Spinal cord (tissue), 9 donors: ENCODE measurements at regions not wholly inside any gene's neighbourhood (a gene's known extent, or its start where the extent isn't known, plus 50 kb on each side); places are given as distances from the start of the nearest gene placed in this dataset.
"Not testable (repeated sequence)": the region's sequence is repeated elsewhere in the genome, so short reads cannot be mapped to it uniquely, and the experiment has no call there.

Experiments used
- DNase-seq, 6 donors: peaks; one replicate each; pipeline versions ENCODE4 v3.0.0 to v3.0.0-alpha.2; 2013 to 2015; ENCODE audit warnings: low spot score in 6 of 6, low read depth in 4 of 6
- H3K27ac ChIP-seq: one replicate; pipeline ENCODE4 v1.5.1; 2013; ENCODE audit warnings: low read depth, low read length, control low read depth
- H3K27me3 ChIP-seq: one replicate; pipeline ENCODE4 v1.6.1; 2013; ENCODE audit warnings: low read length; ENCODE audit not compliant: control insufficient read depth, insufficient read depth
- H3K36me3 ChIP-seq: one replicate; pipeline ENCODE4 v1.6.1; 2013; ENCODE audit warnings: low read length; ENCODE audit not compliant: control insufficient read depth, insufficient read depth
- H3K4me1 ChIP-seq: one replicate; pipeline ENCODE4 v1.6.1; 2013; ENCODE audit warnings: low read length; ENCODE audit not compliant: control insufficient read depth, insufficient read depth
- H3K4me3 ChIP-seq: one replicate; pipeline ENCODE4 v1.5.1; 2013; ENCODE audit warnings: low read depth, low read length, control low read depth
- H3K9me3 ChIP-seq: one replicate; pipeline ENCODE4 v1.6.1; 2013; ENCODE audit warnings: low read length; ENCODE audit not compliant: control insufficient read depth, insufficient read depth
- WGBS: methylation state at CpG from one replicate; pipeline ENCODE4 v1.1.5; 2013; ENCODE audit warnings: missing lambda C conversion rate; ENCODE audit not compliant: insufficient coverage; 5-methylcytosine and 5-hydroxymethylcytosine counted together
- donor health status: healthy.

DNA sequence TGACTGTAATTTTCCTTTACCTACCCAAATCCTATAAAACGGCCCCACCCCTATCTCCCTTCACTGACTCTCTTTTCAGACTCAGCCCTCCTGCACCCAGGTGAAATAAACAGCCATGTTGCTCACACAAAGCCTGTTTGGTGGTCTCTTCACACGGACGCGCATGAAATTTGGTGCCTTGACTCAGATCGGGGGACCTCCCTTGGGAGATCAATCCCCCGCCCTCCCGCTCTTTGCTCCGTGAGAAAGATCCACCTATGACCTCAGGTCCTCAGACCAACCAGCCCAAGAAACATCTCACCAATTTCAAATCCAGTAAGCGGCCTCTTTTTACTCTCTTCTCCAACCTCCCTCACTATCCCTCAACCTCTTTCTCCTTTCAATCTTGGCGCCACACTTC is 1344.7 kb upstream of the GOT2 start:
- H3K36me3 ChIP-seq, DNase-seq, H3K4me1 ChIP-seq, H3K27ac ChIP-seq, H3K27me3 ChIP-seq, H3K9me3 ChIP-seq, H3K4me3 ChIP-seq: not testable (repeated sequence)
- 100% methylated on average over 7 of the region's 10 CpGs for WGBS

DNA sequence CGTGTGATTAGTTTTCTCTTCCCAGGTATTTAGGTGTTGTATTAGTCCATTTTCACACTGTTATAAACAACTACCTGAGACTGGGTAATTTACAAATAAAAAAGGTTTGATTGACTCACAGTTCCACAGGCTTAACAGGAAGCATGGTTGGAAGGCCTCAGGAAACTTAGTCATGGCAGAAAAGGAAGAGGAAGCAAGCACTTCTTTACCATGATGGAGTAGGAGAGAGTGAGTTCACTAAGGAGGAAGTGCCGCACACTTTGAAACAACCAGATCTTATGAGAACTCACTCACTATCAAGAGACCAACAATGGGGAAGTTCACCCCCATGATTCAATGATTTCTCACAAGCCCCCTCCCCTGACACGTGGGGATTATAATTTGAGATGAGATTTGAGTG is 1343.7 kb upstream of the GOT2 start:
- Histone ChIP-seq H3K4me1 (no peaks in the 10 kb centered on the region), H3K9me3 (no peaks in the 10 kb centered on the region), H3K4me3 (no peak overlapping the region), H3K36me3 (no peaks in the 10 kb centered on the region), H3K27ac (no peak overlapping the region), H3K27me3 (no peaks in the 10 kb centered on the region)
- WGBS: no CpG with 5 or more reads among the region's 3 CpGs
- peak in 1 of 6 donors; percentile 0 for DNase-seq

DNA sequence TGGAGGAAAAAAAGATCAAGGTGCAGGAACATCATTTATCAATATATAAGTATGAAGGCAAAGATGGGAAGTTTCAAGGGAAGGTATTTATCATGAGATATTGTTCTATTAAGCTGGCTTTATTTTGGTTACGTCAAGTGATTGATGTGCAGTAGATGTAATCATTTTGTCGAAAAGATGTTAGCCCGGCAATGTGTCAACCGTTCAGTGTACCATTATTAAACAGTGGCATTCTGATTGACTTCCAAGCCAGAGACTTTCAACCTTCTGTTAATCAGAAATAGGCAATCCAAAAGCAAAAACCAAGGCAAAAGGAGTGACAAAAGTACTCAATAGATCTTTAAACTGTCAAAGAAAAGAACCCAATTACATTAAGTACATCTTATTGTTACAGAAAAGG is 1340.3 kb upstream of the GOT2 start:
- no peaks in the 10 kb centered on the region for H3K9me3 ChIP-seq
- no peak overlapping the region for H3K27ac ChIP-seq
- H3K4me3 ChIP-seq: no peak overlapping the region
- no peaks in the 10 kb centered on the region for H3K36me3 ChIP-seq
- 100% methylated on average over 4 of the region's 4 CpGs for WGBS
- no peaks in the 10 kb centered on the region for H3K27me3 ChIP-seq
- DNase-seq: peak in 1 of 6 donors; percentile 11
- H3K4me1 ChIP-seq: no peaks in the 10 kb centered on the region

- no peaks in the 10 kb centered on the region for H3K36me3 ChIP-seq
- 54% methylated on average over 3 of the region's 4 CpGs for WGBS
- peak in 1 of 6 donors; percentile 0 for DNase-seq
- no peaks in the 10 kb centered on the region for H3K27me3 ChIP-seq
- no peak overlapping the region for H3K4me3 ChIP-seq
- no peaks in the 10 kb centered on the region for H3K9me3 ChIP-seq
- H3K27ac ChIP-seq: no peak overlapping the region
- H3K4me1 ChIP-seq: no peaks in the 10 kb centered on the region
Observed at GRCh38 chr16:60073376-60073775, 1339.3 kb upstream of the GOT2 start.

DNA sequence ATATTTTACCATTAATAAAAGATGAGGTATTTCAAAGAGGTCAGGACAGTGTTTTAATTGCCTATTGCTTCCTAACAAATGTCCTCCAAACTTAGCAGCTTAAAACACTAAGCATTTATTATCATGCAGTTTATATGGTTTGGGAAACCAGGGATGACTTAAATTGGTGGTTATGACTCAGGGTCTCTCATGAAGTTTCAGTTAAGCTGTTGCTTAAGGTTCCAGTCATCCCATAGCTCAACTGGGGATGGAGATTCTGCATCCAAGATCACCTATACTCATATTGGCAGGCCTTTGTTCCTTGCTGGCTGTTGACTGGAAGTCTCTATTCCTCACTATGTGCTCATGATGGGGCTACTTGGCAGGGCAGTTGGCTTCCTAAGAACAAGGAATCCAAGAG is 1329.9 kb upstream of the GOT2 start:
- no peak for DNase-seq
- H3K27ac ChIP-seq: no peak overlapping the region
- no peak overlapping the region for H3K4me3 ChIP-seq
- H3K4me1 ChIP-seq: no peaks in the 10 kb centered on the region
- H3K36me3 ChIP-seq: no peaks in the 10 kb centered on the region
- no peaks in the 10 kb centered on the region for H3K9me3 ChIP-seq
- no peaks in the 10 kb centered on the region for H3K27me3 ChIP-seq

DNA sequence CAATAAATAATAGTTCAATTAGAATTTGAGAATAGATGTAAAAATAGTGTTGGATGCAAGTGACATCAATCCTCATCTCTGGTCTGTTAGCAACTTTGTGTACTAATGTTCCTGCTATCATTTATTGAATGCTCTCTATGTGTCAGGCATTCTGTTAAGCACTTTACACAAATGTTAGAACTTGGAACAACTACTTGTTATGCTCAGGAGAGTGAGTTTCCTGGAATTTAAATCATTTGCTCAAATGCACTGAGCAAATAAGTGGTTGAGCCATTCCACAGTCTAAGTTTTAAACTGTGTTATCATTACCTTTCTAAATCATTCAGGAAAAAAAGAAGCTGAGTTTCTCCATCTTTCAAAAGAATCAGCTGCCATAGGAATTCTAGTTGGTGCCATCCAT is 1327.3 kb upstream of the GOT2 start:
- H3K4me1 ChIP-seq: no peaks in the 10 kb centered on the region
- H3K36me3 ChIP-seq: no peaks in the 10 kb centered on the region
- H3K27me3 ChIP-seq: no peaks in the 10 kb centered on the region
- peak in 1 of 6 donors; percentile 7 for DNase-seq
- no peaks in the 10 kb centered on the region for H3K9me3 ChIP-seq
- H3K4me3 ChIP-seq: no peak overlapping the region
- no peak overlapping the region for H3K27ac ChIP-seq

DNA sequence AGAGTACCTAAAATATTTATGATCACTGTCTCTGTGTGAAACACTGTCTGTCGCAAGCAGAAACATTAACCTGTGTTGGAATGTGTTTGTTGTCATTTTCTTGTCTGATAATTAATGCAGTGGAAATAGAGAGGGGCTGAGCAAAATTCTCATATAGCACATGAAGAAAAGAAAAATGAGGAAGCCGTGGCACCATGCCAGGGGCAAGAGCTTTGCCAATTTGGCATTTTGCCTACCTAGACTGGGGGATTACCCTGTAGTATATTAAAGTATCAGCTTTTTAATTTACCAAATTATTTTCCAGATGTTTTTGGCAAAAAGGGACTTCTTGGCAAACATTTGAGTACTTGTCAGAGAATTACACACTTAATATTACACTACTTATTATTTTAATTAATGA is 1326.6 kb upstream of the GOT2 start:
- no peaks in the 10 kb centered on the region for H3K27me3 ChIP-seq
- WGBS: no CpG with 5 or more reads among the region's 2 CpGs
- no peak overlapping the region for H3K4me3 ChIP-seq
- no peaks in the 10 kb centered on the region for H3K9me3 ChIP-seq
- no peaks in the 10 kb centered on the region for H3K36me3 ChIP-seq
- no peak overlapping the region for H3K27ac ChIP-seq
- peak in 1 of 6 donors; percentile 55 for DNase-seq
- H3K4me1 ChIP-seq: no peaks in the 10 kb centered on the region

DNA sequence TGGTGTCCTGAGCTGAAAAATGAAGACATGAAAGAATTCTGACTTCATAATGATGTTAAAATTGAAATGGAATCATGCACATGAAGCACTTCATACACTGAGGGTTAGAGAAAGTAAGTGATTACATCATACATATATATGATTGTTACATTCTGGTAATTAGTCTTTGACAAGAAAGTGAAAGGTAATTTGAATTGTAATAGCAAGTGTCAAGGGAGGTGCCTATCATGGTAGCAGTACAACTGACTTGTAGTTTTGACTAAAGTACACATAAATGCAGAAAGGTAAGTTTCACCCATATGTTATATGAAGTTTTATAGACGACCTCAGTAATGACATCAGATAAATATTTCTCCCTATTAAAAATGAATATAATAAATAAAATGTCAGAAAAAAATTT is 1325.0 kb upstream of the GOT2 start:
- no peak for DNase-seq
- H3K36me3 ChIP-seq: no peaks in the 10 kb centered on the region
- no peak overlapping the region for H3K4me3 ChIP-seq
- WGBS: no CpG with 5 or more reads among the region's 1 CpG
- H3K4me1 ChIP-seq: no peaks in the 10 kb centered on the region
- H3K9me3 ChIP-seq: no peaks in the 10 kb centered on the region
- no peak overlapping the region for H3K27ac ChIP-seq
- H3K27me3 ChIP-seq: no peaks in the 10 kb centered on the region

- DNase-seq: peak in 1 of 6 donors; percentile 0
- no CpG with 5 or more reads among the region's 1 CpG for WGBS
- no peak overlapping the region for H3K27ac ChIP-seq
- H3K36me3 ChIP-seq: no peaks in the 10 kb centered on the region
- no peaks in the 10 kb centered on the region for H3K4me1 ChIP-seq
- H3K9me3 ChIP-seq: no peaks in the 10 kb centered on the region
- no peaks in the 10 kb centered on the region for H3K27me3 ChIP-seq
- H3K4me3 ChIP-seq: no peak overlapping the region
Observed at GRCh38 chr16:60041671-60042070, 1307.6 kb upstream of the GOT2 start.

- Histone ChIP-seq H3K27ac (no peak overlapping the region), H3K4me3 (no peak overlapping the region), H3K9me3 (no peaks in the 10 kb centered on the region), H3K4me1 (no peaks in the 10 kb centered on the region), H3K27me3 (no peaks in the 10 kb centered on the region), H3K36me3 (no peaks in the 10 kb centered on the region)
- peak in 1 of 6 donors; percentile 0 for DNase-seq
- no CpG with 5 or more reads among the region's 1 CpG for WGBS
Observed at GRCh38 chr16:60031740-60032139, 1297.6 kb upstream of the GOT2 start.

DNA sequence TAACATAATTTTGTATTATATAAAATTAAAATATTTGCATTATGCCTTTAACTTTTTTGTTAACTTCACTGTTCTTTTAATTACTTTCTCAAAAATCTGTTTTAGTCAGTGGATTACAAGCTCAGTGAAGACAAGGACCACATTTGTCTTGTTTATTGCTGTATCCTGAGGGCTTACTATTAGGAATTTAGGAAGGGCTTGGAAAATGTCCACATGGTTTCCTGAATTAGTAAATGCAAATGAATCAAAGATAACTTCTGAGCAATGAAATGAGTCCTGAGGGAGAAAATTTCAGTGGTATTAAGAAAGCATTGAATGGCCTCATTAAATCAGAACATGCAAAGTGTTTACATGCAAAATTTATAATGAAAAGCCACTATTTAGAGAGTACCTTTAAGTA is 1293.2 kb upstream of the GOT2 start:
- no peaks in the 10 kb centered on the region for H3K9me3 ChIP-seq
- no peaks in the 10 kb centered on the region for H3K27me3 ChIP-seq

More for the DNA sequence above, 1293.2 kb upstream of the GOT2 start:
- Histone ChIP-seq H3K27ac (no peak overlapping the region), H3K4me1 (no peaks in the 10 kb centered on the region), H3K4me3 (no peak overlapping the region), H3K36me3 (no peaks in the 10 kb centered on the region)
- peak in 1 of 6 donors; percentile 44 for DNase-seq
